Activated CD8-positive, alpha-beta memory T cell treated with anti-CD3 and anti-CD28 coated beads, Interleukin-2, amount 50 U/mL, for 4 hours (primary cell): ENCODE measurements at regions not wholly inside any gene's neighbourhood (a gene's known extent, or its start where the extent isn't known, plus 50 kb on each side); places are given as distances from the start of the nearest gene placed in this dataset.

Experiments
- DNase-seq: peaks from one replicate; pipeline ENCODE4 v3.0.0-alpha.2; 2020

DNA sequence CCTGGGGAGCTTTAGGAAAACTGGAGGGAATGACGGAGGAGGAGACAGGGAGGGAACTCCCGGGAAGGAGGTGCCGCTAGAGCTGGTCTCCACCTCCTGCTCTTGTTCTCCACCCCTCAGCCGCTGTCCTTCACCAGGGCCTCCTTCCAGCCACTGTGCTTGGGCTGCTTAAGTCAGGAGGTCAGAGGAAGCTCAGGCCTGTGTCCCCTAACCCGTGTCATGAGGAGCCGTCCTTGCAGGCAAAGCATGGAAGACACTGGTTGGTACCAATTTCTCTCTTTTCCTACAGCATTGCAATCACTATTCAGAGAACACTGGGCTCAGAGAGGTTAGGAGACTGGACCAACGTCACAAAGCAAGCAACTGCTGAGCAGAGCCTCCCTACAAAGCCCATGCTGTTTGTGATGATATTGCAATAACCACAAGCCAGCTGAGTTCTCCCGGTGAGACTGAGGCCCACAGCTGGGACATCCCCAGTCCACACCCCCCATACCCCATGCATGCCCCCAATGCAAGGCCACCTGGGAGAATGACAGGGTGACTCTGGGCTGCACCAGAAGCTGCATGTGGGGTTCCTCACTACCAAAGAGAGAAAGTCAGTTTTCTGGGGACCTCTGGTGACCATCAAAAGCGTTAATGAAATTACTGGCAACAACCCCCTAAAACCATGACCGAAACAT lies 427.5 kb downstream of the NPHP4 start:
- no peak for DNase-seq

DNA sequence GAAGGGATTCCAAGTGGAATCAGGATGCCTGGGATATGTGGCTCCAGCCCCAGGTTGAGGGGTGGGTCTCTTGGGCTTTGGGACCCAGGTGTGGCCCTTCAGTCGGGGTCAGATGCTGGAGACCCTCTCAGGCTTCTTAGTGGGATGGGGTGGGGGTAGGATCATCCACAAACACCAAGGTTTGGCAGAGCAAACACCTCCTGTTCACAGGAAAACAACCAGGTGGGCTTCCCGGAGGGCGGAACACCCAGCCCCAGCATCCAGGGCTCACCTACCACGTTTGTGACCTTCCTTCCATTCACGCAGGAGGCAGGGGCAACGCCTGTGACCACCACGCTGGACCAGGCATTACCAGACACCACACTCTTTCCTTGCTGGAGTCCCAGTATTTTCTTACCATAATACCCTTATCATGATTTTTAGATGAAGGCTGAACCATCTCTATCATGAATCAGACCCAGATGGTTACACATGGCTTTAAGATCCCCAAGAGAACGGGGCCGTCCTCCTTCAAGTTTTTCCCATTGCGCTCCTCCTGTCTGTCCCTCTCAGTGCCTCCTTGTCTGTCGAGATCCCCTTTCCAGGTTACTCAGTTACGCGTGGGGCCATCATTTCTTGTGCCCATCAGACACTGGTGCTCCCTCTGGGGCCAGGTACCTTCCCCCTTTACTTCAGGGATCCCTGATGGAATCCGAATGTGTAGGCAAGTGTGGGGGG lies 428.2 kb downstream of the NPHP4 start:
- no peak for DNase-seq

- no peak for DNase-seq
Observed at GRCh38 chr1:5562769-5563168, 429.5 kb downstream of the NPHP4 start.

DNA sequence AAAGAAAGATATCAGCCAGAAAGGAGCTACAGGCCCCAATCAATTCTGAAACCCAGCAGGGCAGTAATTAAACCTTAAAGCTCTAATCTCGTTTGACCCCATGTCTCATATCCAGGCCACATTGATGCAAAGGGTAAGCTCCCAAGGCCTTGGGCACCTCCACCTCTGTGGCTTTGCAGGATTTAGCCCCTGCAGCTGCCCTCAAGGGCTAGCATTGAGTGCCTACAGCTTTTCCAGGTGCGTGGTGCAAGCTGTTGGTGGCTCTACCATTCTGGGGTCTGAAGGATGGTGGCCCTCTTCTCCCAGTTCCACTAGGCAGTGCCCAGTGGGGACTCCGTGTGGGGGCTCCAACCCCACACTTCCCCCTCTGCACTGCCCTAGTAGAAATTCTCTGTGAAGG lies 429.9 kb downstream of the NPHP4 start:
- no peak for DNase-seq

GRCh38 chr1:5559078-5559477 lies 433.1 kb downstream of the NPHP4 start:
- no peak for DNase-seq

DNA sequence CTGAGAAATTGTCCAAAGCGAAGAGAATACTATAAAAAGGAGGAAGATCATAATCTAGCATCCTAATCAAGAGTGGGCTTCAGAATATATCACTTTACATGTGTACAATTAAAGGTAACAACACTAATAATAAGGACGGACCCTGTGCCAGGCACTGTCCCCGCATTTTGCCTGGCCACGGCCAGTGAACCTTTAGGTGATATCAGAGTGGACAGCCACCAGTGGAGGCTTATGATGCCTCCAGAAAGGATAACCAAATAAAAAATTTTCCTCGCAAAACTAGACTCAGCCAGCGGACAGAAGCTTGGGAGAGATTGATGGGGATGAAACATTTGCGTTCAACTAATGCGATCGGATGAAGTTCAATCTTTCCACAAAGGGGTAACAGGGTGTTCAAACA lies 436.4 kb downstream of the NPHP4 start:
- DNase-seq = no peak

- DNase-seq = no peak
Observed at GRCh38 chr1:5554784-5555183, 437.4 kb downstream of the NPHP4 start.

DNA sequence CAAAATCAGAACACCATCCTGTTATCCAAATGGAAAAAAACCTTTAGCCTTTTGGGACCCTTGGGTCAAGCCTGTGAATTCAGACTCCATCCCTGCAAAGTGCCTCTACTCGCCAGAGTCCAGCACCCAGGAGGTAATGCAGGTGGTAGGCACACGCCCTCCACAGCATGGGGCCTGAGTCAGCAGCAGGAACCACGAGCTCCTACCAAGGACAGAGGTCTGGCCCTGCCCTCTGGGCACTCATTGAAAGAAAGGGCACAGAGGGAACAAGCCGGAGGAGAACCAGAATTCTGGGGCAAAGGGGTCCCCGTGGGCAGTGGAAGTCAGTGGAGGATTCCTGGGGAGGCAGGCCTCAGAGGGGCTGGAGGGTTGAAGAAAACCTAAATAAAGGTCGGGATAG lies 438.1 kb downstream of the NPHP4 start:
- DNase-seq = no peak

DNA sequence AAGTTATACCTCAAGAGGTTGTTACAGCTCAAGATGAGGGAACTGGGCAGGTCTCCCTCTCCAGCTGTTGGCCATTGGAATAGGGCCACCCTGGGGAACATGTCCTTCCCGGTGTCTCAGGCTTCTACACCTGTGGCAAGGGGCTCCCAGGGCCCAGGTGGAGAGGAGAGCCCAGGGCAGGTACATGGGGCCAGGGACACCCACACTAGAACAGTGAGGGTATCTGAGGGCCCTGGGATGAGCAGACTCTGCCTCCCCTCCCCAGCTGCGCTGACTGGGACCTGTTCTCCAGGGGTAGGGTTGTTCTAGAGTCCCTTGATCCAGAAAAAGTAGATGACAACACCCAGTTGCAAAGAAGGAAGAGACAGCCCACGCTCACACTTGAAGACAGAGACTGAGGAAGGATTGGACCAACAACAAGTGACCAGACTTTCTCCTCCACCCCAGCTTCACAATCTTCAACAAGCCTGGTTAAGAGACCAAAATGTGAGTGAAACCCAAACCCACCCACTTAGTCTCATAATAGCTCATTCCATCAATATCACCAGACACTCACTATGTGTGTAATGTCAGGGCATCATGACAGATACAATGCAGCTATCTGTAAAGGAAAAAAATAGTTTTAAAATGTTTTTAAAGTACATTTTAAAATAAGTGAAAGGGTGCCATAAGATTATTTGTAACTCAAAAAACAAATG lies 439.3 kb downstream of the NPHP4 start:
- DNase-seq = no peak

GRCh38 chr1:5551274-5551975 lies 440.8 kb downstream of the NPHP4 start:
- DNase-seq = no peak

- no peak for DNase-seq
Observed at GRCh38 chr1:5548266-5548665, 444.0 kb downstream of the NPHP4 start.

GRCh38 chr1:5543235-5543634 lies 449.0 kb downstream of the NPHP4 start:
- DNase-seq = no peak

GRCh38 chr1:5532811-5533210 lies 459.4 kb downstream of the NPHP4 start:
- DNase-seq = no peak

GRCh38 chr1:5526822-5527551 lies 465.2 kb downstream of the NPHP4 start:
- DNase-seq = no peak

DNA sequence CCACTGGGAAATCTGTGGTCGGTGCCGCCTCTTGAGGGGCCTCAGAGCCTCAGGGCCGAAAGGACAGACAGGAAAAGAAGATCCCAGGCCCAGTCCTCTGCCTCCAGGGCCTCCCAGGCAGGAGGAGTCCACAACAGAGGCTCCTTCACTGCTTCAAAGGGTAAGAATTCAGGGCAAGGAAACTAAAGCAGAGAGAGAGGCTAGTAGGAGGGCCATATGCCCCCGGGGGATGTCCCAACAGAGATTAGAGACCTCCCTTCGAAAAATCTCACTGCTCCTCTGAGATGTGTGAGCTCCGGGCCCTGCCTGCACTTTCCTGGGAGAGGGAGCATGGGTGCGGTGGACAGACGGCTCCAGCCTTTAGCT lies 465.9 kb downstream of the NPHP4 start:
- no peak for DNase-seq

- DNase-seq = no peak
Observed at GRCh38 chr1:5525597-5526384, 466.4 kb downstream of the NPHP4 start.

- DNase-seq = no peak
Observed at GRCh38 chr1:5522531-5523145, 469.6 kb downstream of the NPHP4 start.

DNA sequence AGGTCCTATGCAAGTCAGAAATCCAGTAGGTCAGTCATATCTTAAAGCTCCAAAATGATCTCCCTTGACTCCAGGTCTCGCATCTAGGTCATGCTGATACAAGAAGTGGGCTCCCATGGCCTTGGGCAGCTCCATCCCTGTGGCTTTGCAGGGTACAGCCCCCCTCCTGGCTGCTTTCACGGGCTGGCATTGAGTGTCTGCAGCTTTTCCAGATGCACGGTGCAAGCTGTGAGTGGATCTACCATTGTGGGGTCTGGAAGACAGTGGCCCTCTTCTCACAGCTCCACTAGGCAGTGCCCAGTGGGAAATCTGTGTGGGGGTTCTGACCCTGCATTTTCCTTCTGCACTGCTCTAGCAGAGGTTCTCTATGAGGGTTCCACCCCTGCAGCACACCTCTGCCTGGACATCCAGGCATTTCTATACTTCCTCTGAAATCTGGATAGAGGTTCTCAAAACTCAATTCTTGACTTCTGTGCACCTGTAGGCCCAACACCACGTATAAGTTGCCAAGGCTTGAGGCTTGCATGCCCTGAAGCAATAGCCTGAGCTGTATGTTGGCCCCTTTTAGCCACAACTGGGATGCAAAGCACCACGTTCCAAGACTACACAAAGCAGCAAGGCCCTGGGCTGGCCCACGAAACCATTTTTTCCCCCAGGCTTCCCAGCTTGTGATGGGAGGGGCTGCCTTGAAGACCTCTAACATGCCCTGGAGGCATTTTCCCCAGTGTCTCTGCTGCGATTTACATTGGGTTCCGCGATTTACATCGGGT lies 472.7 kb downstream of the NPHP4 start:
- no peak for DNase-seq

- no peak for DNase-seq
Observed at GRCh38 chr1:5516756-5517155, 475.5 kb downstream of the NPHP4 start.

- no peak for DNase-seq
Observed at GRCh38 chr1:5515501-5515900, 476.7 kb downstream of the NPHP4 start.
